Stimulated activated CD8-positive, alpha-beta memory T cell treated with anti-CD3 and anti-CD28 coated beads, Interleukin-2, amount 100 ng/mL, for 48 hours (primary cell): ENCODE measurements at regions not wholly inside any gene's neighbourhood (a gene's known extent, or its start where the extent isn't known, plus 50 kb on each side); places are given as distances from the start of the nearest gene placed in this dataset.

Experiments
- DNase-seq, 2 donors: peaks; one replicate each; pipeline ENCODE4 v3.0.0-alpha.2; 2020; ENCODE audit warnings: low read depth in 2 of 2

- DNase-seq = no peak
Measured at GRCh38 chr15:47439146-47440111, 277.9 kb upstream of the SEMA6D start.

GRCh38 chr15:47442371-47442770 lies 274.9 kb upstream of the SEMA6D start:
- DNase-seq = no peak

GRCh38 chr15:47443839-47444238 lies 273.5 kb upstream of the SEMA6D start:
- no peak for DNase-seq

- no peak for DNase-seq
Measured at GRCh38 chr15:47445723-47446392, 271.4 kb upstream of the SEMA6D start.

- no peak for DNase-seq
Measured at GRCh38 chr15:47460795-47461573, 256.3 kb upstream of the SEMA6D start.

GRCh38 chr15:47461652-47462141 lies 255.6 kb upstream of the SEMA6D start:
- DNase-seq = no peak

GRCh38 chr15:47466357-47466756 lies 250.9 kb upstream of the SEMA6D start:
- DNase-seq = no peak

- DNase-seq = no peak
Measured at GRCh38 chr15:47470983-47471382, 246.3 kb upstream of the SEMA6D start.

GRCh38 chr15:47473106-47473725 lies 244.1 kb upstream of the SEMA6D start:
- DNase-seq = no peak

- DNase-seq = no peak
Measured at GRCh38 chr15:47473832-47474231, 243.5 kb upstream of the SEMA6D start.

- DNase-seq = no peak
Measured at GRCh38 chr15:47475336-47475735, 242.0 kb upstream of the SEMA6D start.

- DNase-seq = no peak
Measured at GRCh38 chr15:47477341-47477740, 240.0 kb upstream of the SEMA6D start.

GRCh38 chr15:47484059-47484458 lies 233.2 kb upstream of the SEMA6D start:
- DNase-seq = no peak

- DNase-seq = no peak
Measured at GRCh38 chr15:47484997-47485396, 232.3 kb upstream of the SEMA6D start.

GRCh38 chr15:47485419-47485818 lies 231.9 kb upstream of the SEMA6D start:
- no peak for DNase-seq

GRCh38 chr15:47486040-47486439 lies 231.3 kb upstream of the SEMA6D start:
- no peak for DNase-seq

- no peak for DNase-seq
Measured at GRCh38 chr15:47492195-47492594, 225.1 kb upstream of the SEMA6D start.

- no peak for DNase-seq
Measured at GRCh38 chr15:47493357-47494247, 223.7 kb upstream of the SEMA6D start.

GRCh38 chr15:47496343-47497185 lies 220.7 kb upstream of the SEMA6D start:
- DNase-seq = no peak

GRCh38 chr15:47500842-47501241 lies 216.5 kb upstream of the SEMA6D start:
- no peak for DNase-seq
